CD4-positive, alpha-beta T cell treated with Interferon alpha-2 for 1 hour (primary cell): ENCODE measurements at regions not wholly inside any gene's neighbourhood (a gene's known extent, or its start where the extent isn't known, plus 50 kb on each side); places are given as distances from the start of the nearest gene placed in this dataset.

ENCODE experiments used
- DNase-seq, 2 donors: peaks; one replicate each; pipeline ENCODE4 v3.0.0-alpha.2; 2020 to 2022

DNA sequence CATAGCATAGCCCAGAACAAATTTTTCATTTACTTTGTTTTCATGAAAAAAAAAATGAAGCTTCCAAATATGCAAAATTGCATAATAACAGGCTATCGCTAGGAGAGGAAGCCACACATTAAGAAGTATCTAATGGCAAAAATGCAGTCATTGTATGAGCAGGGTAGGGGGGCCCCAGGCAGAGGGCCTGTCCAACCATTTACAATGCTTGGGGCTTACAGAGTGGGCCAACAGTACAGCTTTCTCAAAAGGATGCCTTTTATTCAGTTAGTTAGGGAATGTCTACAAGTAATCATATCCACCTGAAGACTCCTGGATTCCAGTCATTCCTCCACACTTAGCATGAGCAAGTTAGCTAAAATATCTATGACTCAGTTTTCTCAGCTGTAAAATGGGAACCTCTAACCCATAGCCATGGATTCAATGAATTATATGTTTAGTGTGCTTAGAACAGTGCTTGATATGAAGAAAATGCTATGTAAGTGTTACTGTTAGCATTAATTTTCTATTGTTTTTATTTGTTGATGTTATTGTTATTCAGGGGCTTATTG lies 117.7 kb downstream of the GAS1 start:
- no peak for DNase-seq

DNA sequence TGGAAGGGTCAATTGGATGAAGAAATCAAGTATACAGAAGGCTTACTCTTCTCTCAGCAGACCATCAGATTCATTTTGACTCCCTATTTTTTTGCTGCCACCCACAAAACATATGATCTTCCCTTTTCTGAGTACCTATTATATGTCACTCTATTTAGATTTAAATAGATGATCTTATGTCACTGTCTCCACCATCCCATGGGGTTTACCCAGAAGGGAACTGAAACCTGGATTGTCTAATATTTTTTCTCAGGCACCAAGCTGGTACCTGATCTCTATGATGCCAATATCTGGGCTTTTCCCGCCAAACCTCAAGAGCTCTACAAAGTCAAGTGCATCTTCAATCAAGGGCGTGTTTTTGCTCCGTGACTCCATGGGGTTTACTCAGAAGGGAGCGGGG lies 118.7 kb downstream of the GAS1 start:
- DNase-seq = no peak

DNA sequence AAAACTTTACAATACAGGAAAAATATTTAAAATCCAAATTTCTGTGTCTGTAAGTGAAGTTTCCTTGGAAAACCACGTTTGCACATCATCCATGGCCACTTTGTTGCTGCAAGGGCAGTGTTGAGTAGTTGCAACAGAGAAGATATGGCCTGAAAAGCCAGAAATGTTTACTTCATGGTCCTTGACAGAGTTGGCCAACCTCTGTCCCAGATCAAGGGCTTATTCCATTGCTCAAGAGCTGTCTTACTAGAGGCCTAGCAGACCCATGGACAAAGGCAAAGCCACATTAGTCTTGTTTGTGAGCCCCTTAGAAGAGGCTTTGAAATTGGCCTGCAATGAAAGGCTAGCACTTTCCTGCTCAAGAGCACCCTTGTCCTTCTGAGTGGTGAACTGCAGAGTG lies 119.4 kb downstream of the GAS1 start:
- no peak for DNase-seq

- no peak for DNase-seq
Observed at GRCh38 chr9:86825299-86825698, 122.0 kb downstream of the GAS1 start.

DNA sequence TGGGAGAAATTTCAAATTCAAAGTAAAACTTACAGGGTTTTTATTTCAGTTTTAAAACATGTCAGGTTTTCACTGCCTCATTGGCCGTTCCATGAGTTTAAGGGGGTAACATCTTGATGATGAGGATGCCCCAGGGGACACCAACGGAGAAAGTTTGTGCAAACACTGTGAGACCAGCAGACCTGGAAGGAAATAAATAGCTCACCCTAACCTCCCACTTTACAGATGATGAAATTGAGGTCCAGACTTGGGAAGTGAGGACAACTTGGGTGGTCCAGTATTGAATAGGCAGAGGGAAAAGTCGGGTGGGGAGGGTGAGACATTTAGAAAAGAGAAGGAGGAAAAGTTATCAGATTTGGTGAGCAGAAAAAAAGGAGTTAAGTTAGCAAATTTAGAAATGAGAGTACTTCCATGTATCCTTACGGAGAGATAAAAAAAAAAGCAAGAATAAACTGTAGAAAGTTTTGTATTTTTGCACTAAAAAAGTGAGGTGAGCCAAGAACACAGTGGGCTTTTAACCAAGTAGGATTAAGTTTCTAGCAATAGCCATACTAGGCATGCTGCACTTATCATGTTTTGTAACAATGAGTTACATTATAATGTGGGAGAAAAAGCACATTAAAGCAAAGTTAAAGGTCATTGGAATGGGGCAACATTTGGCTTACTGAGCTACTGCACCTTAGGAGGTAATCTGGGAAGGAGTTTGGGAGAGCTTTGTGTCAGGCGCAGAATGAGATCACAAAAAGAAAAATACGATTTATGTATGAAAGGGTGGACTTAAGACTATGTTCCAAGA lies 125.1 kb downstream of the GAS1 start:
- DNase-seq = no peak

DNA sequence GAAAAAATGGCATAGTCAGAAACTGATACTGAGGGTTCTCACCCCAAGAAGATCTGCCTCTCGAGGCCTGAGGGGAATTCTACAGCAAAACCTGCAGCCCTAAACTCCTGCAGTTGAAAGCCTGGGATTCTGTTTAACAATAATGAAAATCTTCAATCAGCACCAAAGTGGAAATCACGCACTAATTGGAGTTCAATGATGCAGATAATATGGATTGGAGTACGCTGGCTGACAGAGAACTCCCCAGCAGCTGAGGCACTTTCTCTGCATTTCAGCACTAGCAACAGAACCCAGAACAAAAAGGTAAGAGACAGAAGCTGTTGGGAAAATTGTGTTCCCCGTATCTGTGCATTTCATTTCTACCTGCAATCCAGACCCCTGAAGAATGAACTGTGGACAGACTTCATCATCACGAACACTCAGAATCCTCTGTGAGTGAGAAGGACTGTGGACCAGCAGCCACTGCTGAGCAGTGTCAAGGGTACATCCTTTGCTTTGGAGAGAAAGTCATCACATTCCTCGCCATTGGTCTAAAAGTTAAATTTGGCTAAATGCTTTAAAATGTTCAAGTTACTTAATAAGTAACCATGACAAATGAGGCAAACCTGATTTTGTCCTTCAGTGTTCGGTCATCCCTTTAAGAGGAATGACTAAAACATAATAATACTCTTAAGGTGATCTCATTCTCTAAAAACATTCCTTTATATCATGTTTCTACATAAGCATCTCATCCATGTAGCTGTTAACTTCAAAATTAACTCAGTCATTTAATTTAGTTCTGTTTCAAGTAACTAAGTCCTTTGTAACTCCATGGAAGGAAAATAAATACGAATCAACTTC lies 126.1 kb downstream of the GAS1 start:
- no peak for DNase-seq

GRCh38 chr9:86819552-86819951 lies 127.8 kb downstream of the GAS1 start:
- no peak for DNase-seq

DNA sequence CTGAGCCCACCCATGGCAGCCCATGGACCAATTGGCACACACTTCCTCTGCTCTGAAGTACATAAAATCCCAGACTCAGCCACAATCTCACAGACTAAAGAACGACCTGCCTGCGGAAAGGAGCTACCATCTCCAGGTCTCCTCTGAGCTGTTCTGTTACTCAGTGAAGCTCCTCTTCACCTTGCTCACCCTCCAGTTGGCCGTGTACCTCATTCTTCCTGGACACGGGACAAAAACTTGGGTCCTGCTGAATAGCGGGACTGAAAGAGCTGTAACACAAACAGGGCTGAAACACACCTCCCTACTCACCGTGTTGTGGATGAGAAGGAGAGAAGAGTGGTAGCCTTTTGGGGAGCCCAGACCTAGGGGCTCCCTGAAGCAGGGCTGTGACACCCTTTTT lies 128.7 kb downstream of the GAS1 start:
- no peak for DNase-seq

- no peak for DNase-seq
Observed at GRCh38 chr9:86816868-86817267, 130.4 kb downstream of the GAS1 start.

DNA sequence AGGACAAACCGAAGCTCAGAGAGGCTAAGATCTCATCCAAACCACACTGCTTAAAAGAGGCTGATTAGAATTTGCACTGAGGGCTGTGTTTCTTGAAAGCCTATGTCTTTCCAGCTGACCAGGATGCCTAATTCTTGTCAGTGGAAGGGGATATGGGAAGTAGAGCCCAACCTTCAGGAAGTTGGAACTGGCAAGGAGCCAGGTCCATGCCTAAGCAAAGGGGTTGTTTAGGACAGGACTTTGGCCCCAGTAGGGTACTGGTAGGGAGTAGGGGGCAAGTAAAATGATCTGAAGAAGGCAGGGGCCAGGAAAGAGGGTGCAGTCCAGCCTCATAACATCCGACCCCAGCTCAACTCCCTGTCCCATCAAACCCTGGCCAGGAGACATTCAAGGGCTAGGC lies 130.9 kb downstream of the GAS1 start:
- DNase-seq = no peak

DNA sequence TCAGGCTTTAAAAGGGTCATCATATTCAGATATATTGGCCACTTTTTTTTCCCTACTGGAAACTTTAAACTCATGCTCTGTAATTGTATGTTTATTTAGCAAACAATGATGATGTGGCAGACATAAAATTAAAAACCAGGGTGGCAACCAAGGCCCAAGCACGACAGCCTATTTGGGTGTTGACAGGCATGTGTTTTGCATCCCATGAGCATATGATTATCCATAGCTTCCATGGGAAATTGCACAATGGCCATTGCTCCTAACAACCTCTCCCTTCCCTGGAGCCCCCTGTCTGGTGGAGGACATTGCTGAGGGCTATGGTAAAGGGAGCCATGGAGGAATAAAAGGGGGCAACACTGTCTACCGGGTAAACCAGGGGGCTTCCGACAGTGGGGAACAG lies 134.7 kb downstream of the GAS1 start:
- no peak for DNase-seq

DNA sequence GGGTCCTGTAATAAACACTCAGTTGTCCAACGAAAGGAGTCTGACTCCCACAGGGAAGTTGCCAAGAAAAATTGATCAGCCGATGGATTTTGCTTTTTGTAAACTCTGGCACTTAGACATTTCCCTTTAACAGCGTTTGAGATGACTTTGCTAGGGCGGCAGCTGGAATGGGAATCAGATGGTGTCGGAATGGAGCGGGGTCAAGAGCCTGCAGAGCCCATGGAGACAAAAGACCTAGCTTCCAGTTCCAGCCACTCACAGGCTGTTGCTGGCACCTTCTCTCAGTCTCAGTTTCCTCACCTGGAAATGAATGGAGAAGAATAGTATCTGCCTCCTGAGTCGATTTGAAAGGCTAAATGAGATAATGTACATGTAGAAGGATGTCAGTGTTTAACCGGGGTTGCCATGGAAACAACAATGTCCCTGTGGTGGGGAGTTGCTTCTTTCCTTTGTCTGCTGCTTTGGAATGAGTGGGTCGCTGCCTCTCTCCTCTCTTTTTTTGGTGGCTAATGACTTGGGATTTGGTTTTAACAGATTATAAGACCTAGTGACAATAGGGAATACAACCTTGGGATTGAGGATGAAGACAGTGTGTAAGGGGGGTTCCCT lies 137.4 kb downstream of the GAS1 start:
- no peak for DNase-seq

GRCh38 chr9:86809151-86809550 lies 138.2 kb downstream of the GAS1 start:
- DNase-seq = no peak

DNA sequence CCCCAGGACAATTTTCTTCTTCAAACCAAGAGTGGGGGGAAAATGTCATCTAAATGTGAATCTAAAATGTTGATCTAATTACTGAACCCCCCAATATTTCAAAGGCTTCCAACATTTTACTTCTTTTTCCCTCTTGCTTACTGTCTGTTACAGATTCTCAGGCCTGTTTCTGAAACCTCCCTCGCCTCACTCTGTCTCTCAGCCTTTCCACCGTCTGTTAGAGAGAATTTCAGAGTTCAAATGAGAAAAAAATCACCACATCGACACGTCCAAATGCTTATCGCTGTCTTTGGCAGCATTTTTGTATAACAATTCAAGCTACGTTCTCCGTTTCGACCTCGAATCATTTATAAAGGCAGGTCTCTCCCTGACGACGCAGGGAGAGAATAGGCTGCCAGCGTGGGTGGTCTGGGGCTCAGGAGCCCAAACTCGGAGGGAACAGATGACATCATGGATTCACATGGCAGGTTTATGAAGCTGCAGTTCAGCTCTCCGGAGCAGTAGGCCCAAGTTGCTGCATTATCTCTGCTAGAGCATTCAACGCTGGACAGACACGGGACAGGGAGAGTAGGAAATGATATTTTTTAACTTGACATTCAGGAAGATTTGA lies 139.8 kb downstream of the GAS1 start:
- DNase-seq = no peak

DNA sequence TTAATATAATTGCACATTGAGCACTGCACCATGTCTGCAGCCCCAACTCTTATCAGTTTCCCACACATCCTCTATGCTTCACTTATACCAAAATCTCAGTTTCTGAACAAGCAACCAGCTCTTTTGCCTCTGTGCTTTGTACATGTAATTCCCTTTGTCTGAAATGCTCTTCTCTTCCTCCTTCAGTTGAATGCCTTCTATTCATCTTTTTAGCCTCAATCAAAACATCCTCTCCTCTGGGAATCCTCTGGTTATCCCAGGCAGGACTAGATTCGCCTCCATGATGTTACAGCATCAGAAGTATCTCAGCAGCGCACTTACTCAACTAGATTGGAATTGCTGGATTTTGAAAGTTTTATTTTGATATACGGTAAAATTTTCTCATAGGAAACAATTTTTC lies 143.3 kb downstream of the GAS1 start:
- DNase-seq = no peak

DNA sequence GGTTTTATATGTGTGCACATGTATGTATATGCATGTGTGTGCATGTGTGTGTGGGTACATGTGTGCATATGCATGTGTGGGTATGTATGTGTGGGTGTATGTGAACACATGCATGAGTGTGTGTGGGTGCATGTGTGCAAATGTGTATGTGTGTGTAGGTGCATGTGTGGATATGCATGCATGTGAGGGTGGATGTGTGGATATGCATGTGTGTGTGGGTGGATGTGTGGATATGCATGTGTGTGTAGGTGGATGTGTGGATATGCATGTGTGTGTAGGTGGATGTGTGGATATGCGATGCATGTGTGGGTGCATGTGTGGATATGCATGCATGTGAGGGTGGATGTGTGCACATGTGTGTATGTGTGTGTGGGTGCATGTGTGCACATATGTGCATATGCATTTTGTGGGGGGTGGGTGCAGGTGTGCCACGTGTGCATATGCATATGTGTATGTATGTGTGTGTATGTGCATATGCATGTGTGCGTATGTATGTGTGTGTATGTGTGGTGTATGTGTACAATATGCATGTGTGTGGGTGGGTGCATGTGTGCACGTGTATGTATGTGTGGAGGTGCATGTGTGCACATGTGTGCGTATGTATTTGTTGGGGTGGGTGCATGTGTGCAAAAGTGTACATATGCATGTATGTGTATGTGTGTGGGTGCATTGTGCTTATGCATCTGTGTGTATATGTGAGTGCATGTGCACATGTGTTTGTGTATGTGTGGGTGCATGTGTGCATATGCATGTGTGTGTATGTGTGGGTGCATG lies 144.2 kb downstream of the GAS1 start:
- no peak for DNase-seq

- DNase-seq = no peak
Observed at GRCh38 chr9:86801246-86801645, 146.1 kb downstream of the GAS1 start.

DNA sequence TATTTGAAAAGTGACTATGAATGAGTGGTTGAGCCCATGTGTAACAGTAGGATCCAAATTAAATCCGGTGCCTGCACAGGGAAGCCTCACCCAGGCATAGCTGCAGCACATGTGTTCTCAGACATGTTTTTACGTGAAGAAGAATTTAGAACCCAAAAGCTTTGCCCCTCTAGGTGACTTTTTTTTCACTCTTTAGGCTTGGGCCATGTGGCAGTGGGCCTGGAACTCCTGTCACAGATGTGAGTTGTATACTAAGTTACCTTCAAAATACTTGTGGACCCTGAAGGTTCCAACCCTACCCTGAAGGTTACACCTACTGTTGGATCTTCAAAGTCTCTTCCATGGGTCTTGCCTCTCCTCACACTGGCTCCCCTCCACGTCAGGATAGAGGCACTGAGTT lies 146.6 kb downstream of the GAS1 start:
- DNase-seq = no peak

DNA sequence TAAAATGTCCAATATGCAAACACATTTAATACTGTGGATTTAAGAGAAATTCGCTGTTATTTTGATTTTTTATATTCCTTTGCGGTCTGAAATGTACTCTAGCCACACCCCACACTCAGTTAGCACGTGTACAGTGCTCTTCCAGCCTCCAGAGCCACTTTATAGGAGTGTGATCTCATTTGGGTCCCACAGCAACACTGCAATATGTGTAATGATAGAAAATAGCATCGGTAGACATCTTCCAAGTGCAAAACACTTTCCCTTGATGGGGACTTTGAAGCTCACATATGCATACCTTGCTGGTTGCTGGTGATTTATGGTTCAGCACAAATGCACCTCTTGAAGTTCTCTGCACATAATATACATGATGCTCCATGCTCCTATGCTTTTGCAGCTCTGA lies 148.3 kb downstream of the GAS1 start:
- no peak for DNase-seq

DNA sequence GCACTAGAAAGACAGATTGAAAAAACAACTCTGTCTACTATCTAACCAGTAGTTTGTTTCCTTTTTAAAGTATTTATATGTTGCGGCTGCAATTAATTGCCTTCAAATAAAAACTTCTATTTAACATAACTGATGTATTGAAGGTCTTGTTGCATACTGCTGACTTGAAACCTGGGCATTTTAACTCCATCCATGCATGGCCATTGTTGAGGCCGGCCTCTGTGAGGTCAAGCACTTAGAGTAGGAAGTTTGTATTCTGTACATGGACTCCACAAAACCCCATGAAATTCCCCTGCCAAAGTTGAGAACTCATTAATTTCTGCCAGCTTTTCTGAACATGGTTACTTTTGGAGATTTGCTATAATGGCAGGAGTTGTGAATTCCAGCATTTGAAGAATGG lies 150.6 kb downstream of the GAS1 start:
- DNase-seq = no peak

DNA sequence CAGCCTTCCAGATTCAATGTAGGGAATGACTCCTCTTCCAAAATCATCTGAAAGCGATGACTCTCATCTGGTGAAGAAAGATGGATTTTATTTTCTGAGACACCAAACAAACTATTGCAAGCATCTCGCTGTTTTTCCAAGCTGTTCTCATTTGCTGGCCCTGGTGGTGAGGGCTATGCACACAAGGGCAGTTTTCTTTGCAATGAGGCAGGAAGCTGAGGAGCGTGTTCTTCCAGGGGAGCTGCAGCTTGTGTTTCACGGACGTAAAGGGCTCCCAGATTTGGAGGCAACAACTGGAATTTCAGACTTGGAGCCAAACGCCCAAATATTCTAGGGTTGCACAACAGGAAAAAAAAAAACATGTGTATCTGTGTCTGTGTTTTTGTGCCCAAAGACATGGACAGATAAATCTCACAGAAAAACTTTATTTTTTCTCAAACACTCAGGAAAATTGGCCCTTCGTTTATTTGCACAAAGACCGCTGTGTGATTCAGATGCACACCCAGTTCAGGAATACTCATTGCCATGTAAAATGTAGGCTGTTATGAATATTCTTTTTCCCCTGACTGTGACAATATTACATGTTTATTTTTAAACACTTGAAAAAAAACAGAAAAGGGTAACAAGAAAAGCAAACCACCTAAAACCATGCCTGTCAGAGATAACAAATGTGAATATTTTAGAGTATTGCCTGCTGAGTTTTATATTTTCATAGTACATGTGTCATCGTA lies 151.3 kb downstream of the GAS1 start:
- no peak for DNase-seq

DNA sequence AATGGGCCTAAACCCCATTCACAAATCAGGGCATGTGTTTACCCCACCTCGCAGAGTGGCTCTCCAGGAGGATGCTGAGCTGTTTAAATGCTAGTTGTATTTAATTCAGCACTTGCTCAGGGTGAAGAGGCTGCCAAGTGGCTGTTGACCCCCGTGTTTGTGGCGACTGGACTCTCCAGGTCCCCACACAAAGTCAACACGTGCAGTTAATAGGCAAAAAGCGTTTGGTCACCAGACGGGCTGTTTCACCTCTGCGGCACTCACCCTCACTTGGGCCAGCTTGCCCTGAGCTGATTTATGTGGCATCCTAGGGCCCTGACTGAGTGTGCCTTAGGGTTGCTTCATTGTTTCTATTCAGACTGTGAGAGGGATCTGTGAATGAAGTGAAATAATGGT lies 152.3 kb downstream of the GAS1 start:
- DNase-seq = no peak
